IMR-90 (cell line): ENCODE measurements at regions not wholly inside any gene's neighbourhood (a gene's known extent, or its start where the extent isn't known, plus 50 kb on each side); places are given as distances from the start of the nearest gene placed in this dataset.

Source experiments
- ATAC-seq: fragments of 200-7000 bp; cut with Tn5 transposase; 2 replicates; pipeline ENCODE4 v1.9.1; 2020; ENCODE audit warnings: low read depth, mild to moderate bottlenecking, moderate library complexity
- BruUV-seq: library from RNA; stranded (reverse); fragments of 400-500 nt; replicated peaks from 2 replicates; lab custom pipeline; 2021; lab: Mats Ljungman, UMichigan
- CTCF ChIA-PET: fragments of 300-600 bp; formaldehyde crosslinking; extraction: SDS; loops from one replicate; lab custom pipeline; 2021; ENCODE audit warnings: antibody characterized with exemption; lab: Yijun Ruan, JAX
- POLR2A ChIA-PET: fragments of 300-600 bp; sonication (Branson Sonifier 250); formaldehyde crosslinking; loops from one replicate; lab custom pipeline; 2022; ENCODE audit warnings: antibody characterized with exemption; ENCODE audit not compliant: unreplicated experiment; lab: Charles Lee
- DNase-seq: peaks from one replicate; pipeline ENCODE4 v3.0.0; 2013
- H2AFZ ChIP-seq: replicated peaks from 2 replicates; pipeline ENCODE3; 2013; ENCODE audit warnings: low read length, mild to moderate bottlenecking; ENCODE audit not compliant: poor library complexity
- H2AK5ac ChIP-seq: 2 replicates; pipeline ENCODE4 v1.6.1; 2013; ENCODE audit warnings: low read depth, low read length, inconsistent platforms
- H2AK9ac ChIP-seq: replicated peaks from 2 replicates; pipeline ENCODE3; 2013; ENCODE audit warnings: mild to moderate bottlenecking, low read depth, low read length, moderate library complexity; ENCODE audit not compliant: poor library complexity
- H2BK120ac ChIP-seq: 2 replicates; pipeline ENCODE4 v1.6.1; 2013; ENCODE audit warnings: low read depth, low read length, inconsistent platforms
- H2BK15ac ChIP-seq: 3 replicates; pipeline ENCODE4 v1.6.1; 2013; ENCODE audit warnings: low read depth, low read length, inconsistent platforms
- H2BK20ac ChIP-seq: 2 replicates; pipeline ENCODE4 v1.6.1; 2013; ENCODE audit warnings: low read depth, mild to moderate bottlenecking, inconsistent platforms, low read length, moderate library complexity
- H2BK5ac ChIP-seq: 2 replicates; pipeline ENCODE4 v1.6.1; 2013; ENCODE audit warnings: mild to moderate bottlenecking, low read depth, low read length, inconsistent platforms; ENCODE audit not compliant: poor library complexity, severe bottlenecking
- H3K14ac ChIP-seq: replicated peaks from 2 replicates; pipeline ENCODE4 v1.6.1; 2013; ENCODE audit warnings: low read depth, low read length, inconsistent platforms
- H3K18ac ChIP-seq: 2 replicates; pipeline ENCODE4 v1.6.1; 2013; ENCODE audit warnings: low read depth, low read length, control low read depth
- H3K23ac ChIP-seq: 2 replicates; pipeline ENCODE4 v1.6.1; 2013; ENCODE audit warnings: low read depth, low read length, inconsistent platforms
- H3K27ac ChIP-seq: 2 replicates; pipeline ENCODE4 v1.5.1; 2013; ENCODE audit warnings: mild to moderate bottlenecking, control low read depth, low read length; ENCODE audit not compliant: insufficient read depth
- H3K27me3 ChIP-seq: 2 replicates; pipeline ENCODE4 v1.6.1; 2013; ENCODE audit warnings: low read length; ENCODE audit not compliant: control insufficient read depth, insufficient read depth
- H3K36me3 ChIP-seq: 2 replicates; pipeline ENCODE4 v1.6.1; 2013; ENCODE audit warnings: low read length, mixed read lengths; ENCODE audit not compliant: control insufficient read depth, insufficient read depth
- H3K4ac ChIP-seq: 2 replicates; pipeline ENCODE4 v1.6.1; 2013; ENCODE audit warnings: low read depth, low read length, inconsistent platforms
- H3K4me1 ChIP-seq: 2 replicates; pipeline ENCODE4 v1.6.1; 2013; ENCODE audit warnings: low read length, mixed read lengths; ENCODE audit not compliant: control insufficient read depth, insufficient read depth
- H3K4me2 ChIP-seq: 2 replicates; pipeline ENCODE4 v1.6.1; 2013; ENCODE audit warnings: low read depth, mild to moderate bottlenecking, control low read depth, low read length, moderate library complexity
- H3K4me3 ChIP-seq: 2 replicates; pipeline ENCODE4 v1.5.1; 2013; ENCODE audit warnings: low read depth, mild to moderate bottlenecking, control low read depth, low read length, moderate library complexity; ENCODE audit not compliant: insufficient read depth
- H3K56ac ChIP-seq: 2 replicates; pipeline ENCODE4 v1.6.1; 2013; ENCODE audit warnings: low read length, inconsistent platforms; ENCODE audit not compliant: insufficient read depth; ENCODE audit errors: extremely low read depth
- H3K79me1 ChIP-seq, 2 experiments: 2 replicates each; pipeline ENCODE4 v1.6.1; 2013; ENCODE audit warnings: low read length in 2 of 2, inconsistent platforms in 1 of 2, low read depth in 1 of 2
- H3K9ac ChIP-seq: 2 replicates; pipeline ENCODE4 v1.6.1; 2013; ENCODE audit warnings: low read depth, low read length, control low read depth
- H3K9me1 ChIP-seq: 2 replicates; pipeline ENCODE4 v1.6.1; 2013; ENCODE audit warnings: low read length, inconsistent platforms; ENCODE audit not compliant: insufficient read depth
- H3K9me3 ChIP-seq: 2 replicates; pipeline ENCODE4 v1.6.1; 2013; ENCODE audit warnings: low read length; ENCODE audit not compliant: control insufficient read depth, insufficient read depth
- H4K20me1 ChIP-seq: 2 replicates; pipeline ENCODE4 v1.6.1; 2013; ENCODE audit warnings: low read length, inconsistent platforms; ENCODE audit not compliant: insufficient read depth
- H4K5ac ChIP-seq: 2 replicates; pipeline ENCODE4 v1.6.1; 2013; ENCODE audit warnings: mild to moderate bottlenecking, low read depth, low read length, control low read depth
- H4K8ac ChIP-seq, 2 experiments: 2 replicates each; pipeline ENCODE4 v1.6.1; 2013; ENCODE audit warnings: low read depth in 2 of 2, low read length in 2 of 2, control low read depth in 1 of 2, inconsistent platforms in 1 of 2
- H4K91ac ChIP-seq: 2 replicates; pipeline ENCODE4 v1.6.1; 2013; ENCODE audit warnings: low read depth, low read length, inconsistent platforms; ENCODE audit not compliant: insufficient read depth
- CTCF ChIP-seq: conservative IDR thresholded peaks from 2 replicates; pipeline ENCODE4 v1.5.1; 2012; ENCODE audit warnings: mild to moderate bottlenecking, low read depth, low read length, improper control_type of control experiment
- RCOR1 ChIP-seq: IDR thresholded peaks from 2 replicates; pipeline ENCODE4 v1.6.1; 2012; ENCODE audit warnings: mild to moderate bottlenecking, low read length, improper control_type of control experiment; ENCODE audit not compliant: insufficient replicate concordance
- USF2 ChIP-seq: fragments of 150-350 bp; IDR thresholded peaks from 2 replicates; pipeline ENCODE4 v1.6.1; 2017; ENCODE audit warnings: mild to moderate bottlenecking, antibody characterized with exemption, low read length, low read depth
- dilution Hi-C: fragments of 300-500 bp; cut with HindIII; formaldehyde crosslinking; loops from one replicate; pipeline ENCODE4 v1.14.3; 2018; ENCODE audit warnings: low sequenced_read_pairs; ENCODE audit not compliant: unreplicated experiment
- in situ Hi-C: fragments of 300-500 bp; cut with MboI; formaldehyde crosslinking; loops from 3 replicates; pipeline ENCODE4 v1.14.3; 2019; ENCODE audit warnings: low sequenced_read_pairs, inconsistent platforms, mixed read lengths
- intact Hi-C: fragments of 100-400 bp; cut with micrococcal nuclease; formaldehyde crosslinking; loops from 2 replicates; pipeline ENCODE4 v1.10.0; 2022

GRCh38 chr6:115631028-115631427, 429.7 kb downstream of the FRK start:
- no peak for TF ChIP-seq CTCF
- no peak for TF ChIP-seq USF2
- no peak for TF ChIP-seq RCOR1
- H3K9me1 ChIP-seq = no peaks in the 10 kb centered on the region
- no peak overlapping the region for H3K18ac ChIP-seq
- no peak overlapping the region for H2BK15ac ChIP-seq
- H3K9ac ChIP-seq = no peak overlapping the region
- no peak overlapping the region for H4K8ac ChIP-seq
- DNase-seq (no peak), ATAC-seq (no peak)
- H3K27me3 ChIP-seq = no peaks in the 10 kb centered on the region
- H3K4me3 ChIP-seq = no peak overlapping the region
- H3K56ac ChIP-seq = no peak overlapping the region
- no peaks in the 10 kb centered on the region for H3K9me3 ChIP-seq
- in situ Hi-C loops (no loop called here), intact Hi-C loops (no loop called here), dilution Hi-C loops (no loop called here)
- no TSS peak for BruUV-seq
- no peak overlapping the region for H2BK5ac ChIP-seq
- no peak overlapping the region for H4K5ac ChIP-seq
- H2BK120ac ChIP-seq = no peak overlapping the region
- H3K4me2 ChIP-seq = no peak overlapping the region
- ChIA-PET CTCF (interaction anchor here (0.6 kb wide), 1 partner anchor 1033 kb away, joined by 5 read pairs; no protein-coding TSS in a partner anchor), POLR2A (no interaction called here)
- no peak overlapping the region for H3K27ac ChIP-seq
- no peak overlapping the region for H2BK20ac ChIP-seq
- no peaks in the 10 kb centered on the region for H3K4me1 ChIP-seq
- no peak overlapping the region for H2AFZ ChIP-seq
- H2AK9ac ChIP-seq = no peak overlapping the region
- no peak overlapping the region for H2AK5ac ChIP-seq
- no peak overlapping the region for H3K14ac ChIP-seq
- H4K20me1 ChIP-seq = no peaks in the 10 kb centered on the region
- no peaks in the 10 kb centered on the region for H3K36me3 ChIP-seq
- H3K23ac ChIP-seq = no peak overlapping the region
- no peak overlapping the region for H4K91ac ChIP-seq
- no peak overlapping the region for H3K4ac ChIP-seq
- no peaks in the 10 kb centered on the region for H3K79me1 ChIP-seq
